ENCODE measurements at regions not wholly inside any gene's neighbourhood (a gene's known extent, or its start where the extent isn't known, plus 50 kb on each side); places are given as distances from the start of the nearest gene placed in this dataset.

- H3K9me3 Mint-ChIP-seq (ENCODE audit: unreplicated experiment) = no peaks in the 10 kb centered on the region
- no peaks in the 10 kb centered on the region for H3K9me3 ChIP-seq
- no TSS peak for BruUV-seq (replicated peaks)
- ChIA-PET POLR2A (no interaction called here), CTCF (interaction anchor here (0.6 kb wide), 1 partner anchor 104 kb away, joined by 5 read pairs; no protein-coding TSS in a partner anchor)
- peak overlapping the region; percentile 35 for H3K27ac Mint-ChIP-seq (ENCODE audit: unreplicated experiment)
- H3K36me3 ChIP-seq (ENCODE audit: control insufficient read depth, insufficient read depth, low read length) = no peaks in the 10 kb centered on the region
- H3K4me3 ChIP-seq (ENCODE audit: low read depth, low read length) = no peak overlapping the region
- no peaks in the 10 kb centered on the region for H3K4me1 ChIP-seq
- intact Hi-C loops (cut with micrococcal nuclease; ENCODE audit: unreplicated experiment) = no loop called here
- H3K27me3 Mint-ChIP-seq (ENCODE audit: insufficient read depth, unreplicated experiment) = no peaks in the 10 kb centered on the region
- no peak for TF ChIP-seq CTCF (IDR thresholded peaks at IDR 0.05; ENCODE audit: insufficient read depth in 1 of 2, low read depth in 1 of 2, low read length in 1 of 2, severe bottlenecking in 1 of 2, unreplicated experiment in 1 of 2)
- H3K27me3 ChIP-seq (replicated peaks; ENCODE audit: control insufficient read depth, insufficient read depth, low read length) = no peaks in the 10 kb centered on the region
- H3K4me1 Mint-ChIP-seq (ENCODE audit: low read depth, unreplicated experiment) = no peaks in the 10 kb centered on the region
- no peak for DNase-seq
- no peak overlapping the region for H3K4me3 Mint-ChIP-seq (ENCODE audit: unreplicated experiment)
- peaks cover 34% of the 10 kb centered on the region for H3K36me3 Mint-ChIP-seq (ENCODE audit: insufficient read depth, unreplicated experiment)
Observed at GRCh38 chr11:70551351-70552166, 153.2 kb downstream of the CTTN start.

GRCh38 chr11:70552167-70553150 lies 154.1 kb downstream of the CTTN start:
- intact Hi-C loops (cut with micrococcal nuclease; ENCODE audit: unreplicated experiment) = no loop called here
- Histone ChIP-seq H3K27me3 (replicated peaks; ENCODE audit: control insufficient read depth, insufficient read depth, low read length) (no peaks in the 10 kb centered on the region), H3K36me3 (ENCODE audit: control insufficient read depth, insufficient read depth, low read length) (no peaks in the 10 kb centered on the region), H3K9me3 (no peaks in the 10 kb centered on the region), H3K4me3 (ENCODE audit: low read depth, low read length) (no peak overlapping the region), H3K4me1 (no peaks in the 10 kb centered on the region)
- no peak for TF ChIP-seq CTCF (IDR thresholded peaks at IDR 0.05; ENCODE audit: insufficient read depth in 1 of 2, low read depth in 1 of 2, low read length in 1 of 2, severe bottlenecking in 1 of 2, unreplicated experiment in 1 of 2)
- Mint-ChIP-seq H3K27me3 (ENCODE audit: insufficient read depth, unreplicated experiment) (no peaks in the 10 kb centered on the region), H3K9me3 (ENCODE audit: unreplicated experiment) (no peaks in the 10 kb centered on the region), H3K4me1 (ENCODE audit: low read depth, unreplicated experiment) (no peaks in the 10 kb centered on the region), H3K27ac (ENCODE audit: unreplicated experiment) (peak overlapping the region; percentile 35), H3K36me3 (ENCODE audit: insufficient read depth, unreplicated experiment) (peaks cover 33% of the 10 kb centered on the region), H3K4me3 (ENCODE audit: unreplicated experiment) (no peak overlapping the region)
- no TSS peak for BruUV-seq (replicated peaks)
- DNase-seq = no peak
- ChIA-PET CTCF (no interaction called here), POLR2A (no interaction called here)

- Mint-ChIP-seq H3K4me1 (ENCODE audit: low read depth, unreplicated experiment) (no peaks in the 10 kb centered on the region), H3K4me3 (ENCODE audit: unreplicated experiment) (no peak overlapping the region), H3K27me3 (ENCODE audit: insufficient read depth, unreplicated experiment) (no peaks in the 10 kb centered on the region), H3K9me3 (ENCODE audit: unreplicated experiment) (no peaks in the 10 kb centered on the region), H3K36me3 (ENCODE audit: insufficient read depth, unreplicated experiment) (peaks cover 27% of the 10 kb centered on the region), H3K27ac (ENCODE audit: unreplicated experiment) (no peak overlapping the region)
- intact Hi-C loops (cut with micrococcal nuclease; ENCODE audit: unreplicated experiment) = no loop called here
- Histone ChIP-seq H3K36me3 (ENCODE audit: control insufficient read depth, insufficient read depth, low read length) (no peaks in the 10 kb centered on the region), H3K9me3 (no peaks in the 10 kb centered on the region), H3K4me3 (ENCODE audit: low read depth, low read length) (no peak overlapping the region), H3K4me1 (no peaks in the 10 kb centered on the region), H3K27me3 (replicated peaks; ENCODE audit: control insufficient read depth, insufficient read depth, low read length) (no peaks in the 10 kb centered on the region)
- TF ChIP-seq CTCF (IDR thresholded peaks at IDR 0.05; ENCODE audit: insufficient read depth in 1 of 2, low read depth in 1 of 2, low read length in 1 of 2, severe bottlenecking in 1 of 2, unreplicated experiment in 1 of 2) = no peak
- POLR2A ChIA-PET = no interaction called here
- DNase-seq = no peak
- CTCF ChIA-PET = no interaction called here
- BruUV-seq (replicated peaks) = no TSS peak
Observed at GRCh38 chr11:70555078-70555477, 156.7 kb downstream of the CTTN start.

Data from Caco-2 (cell line).